ENCODE measurements at regions not wholly inside any gene's neighbourhood (a gene's known extent, or its start where the extent isn't known, plus 50 kb on each side); places are given as distances from the start of the nearest gene placed in this dataset.

GRCh38 chr7:108711611-108712010 is 141.9 kb downstream of the DNAJB9 start:
- Histone ChIP-seq H2AFZ (no peak overlapping the region), H3K27ac (no peak overlapping the region), H3K27me3 (replicated peaks; ENCODE audit: insufficient read depth) (no peaks in the 10 kb centered on the region), H4K20me1 (ENCODE audit: insufficient read depth) (no peaks in the 10 kb centered on the region), H3K9me2 (ENCODE audit: insufficient read depth) (no peaks in the 10 kb centered on the region), H3K4me3 (no peak overlapping the region), H3K9me3 (ENCODE audit: low read depth) (no peaks in the 10 kb centered on the region), H3K4me1 (ENCODE audit: insufficient read depth) (no peaks in the 10 kb centered on the region), H3K79me2 (ENCODE audit: insufficient read depth) (no peaks in the 10 kb centered on the region), H3K9ac (no peak overlapping the region), H3F3A (ENCODE audit: insufficient read depth) (no peaks in the 10 kb centered on the region), H3K4me2 (ENCODE audit: unreplicated experiment) (no peak overlapping the region), H3K36me3 (ENCODE audit: low read depth) (no peaks in the 10 kb centered on the region)
- no peak for TF ChIP-seq EZH2phosphoT487 (IDR thresholded peaks at IDR 0.05; ENCODE audit: insufficient read depth, low read depth)
- no peak for TF ChIP-seq EZH2 (IDR thresholded peaks at IDR 0.05; ENCODE audit: insufficient read depth, poor library complexity, severe bottlenecking)
- in situ Hi-C loops (cut with MboI): no loop called here
- DNase-seq: no peak

GRCh38 chr7:108716783-108717182 is 147.1 kb downstream of the DNAJB9 start:
- H2AFZ ChIP-seq: no peak overlapping the region
- H3K9ac ChIP-seq: no peak overlapping the region
- no peak overlapping the region for H3K4me3 ChIP-seq
- H3K27me3 ChIP-seq (replicated peaks; ENCODE audit: insufficient read depth): no peaks in the 10 kb centered on the region
- no peaks in the 10 kb centered on the region for H4K20me1 ChIP-seq (ENCODE audit: insufficient read depth)
- H3K36me3 ChIP-seq (ENCODE audit: low read depth): no peaks in the 10 kb centered on the region
- no peak overlapping the region for H3K4me2 ChIP-seq (ENCODE audit: unreplicated experiment)
- H3K4me1 ChIP-seq (ENCODE audit: insufficient read depth): no peaks in the 10 kb centered on the region
- H3K79me2 ChIP-seq (ENCODE audit: insufficient read depth): no peaks in the 10 kb centered on the region
- no peaks in the 10 kb centered on the region for H3F3A ChIP-seq (ENCODE audit: insufficient read depth)
- no peaks in the 10 kb centered on the region for H3K9me2 ChIP-seq (ENCODE audit: insufficient read depth)
- H3K9me3 ChIP-seq (ENCODE audit: low read depth): no peaks in the 10 kb centered on the region
- DNase-seq: peak; percentile 1
- H3K27ac ChIP-seq: no peak overlapping the region
- in situ Hi-C loops (cut with MboI): no loop called here
- TF ChIP-seq EZH2 (IDR thresholded peaks at IDR 0.05; ENCODE audit: insufficient read depth, poor library complexity, severe bottlenecking) (no peak), EZH2phosphoT487 (IDR thresholded peaks at IDR 0.05; ENCODE audit: insufficient read depth, low read depth) (no peak)
- WGBS, 2 experiments (ENCODE audit: low coverage in 1 of 2, low lambda C conversion rate in 2 of 2, missing lambda C conversion rate in 2 of 2): 9 to 28% methylated on average over 1 of the region's 1 CpG

GRCh38 chr7:108717781-108718180 is 148.1 kb downstream of the DNAJB9 start:
- Histone ChIP-seq H3F3A (ENCODE audit: insufficient read depth) (no peaks in the 10 kb centered on the region), H3K9me3 (ENCODE audit: low read depth) (no peaks in the 10 kb centered on the region), H3K36me3 (ENCODE audit: low read depth) (no peaks in the 10 kb centered on the region), H3K4me1 (ENCODE audit: insufficient read depth) (no peaks in the 10 kb centered on the region), H3K4me3 (no peak overlapping the region), H4K20me1 (ENCODE audit: insufficient read depth) (no peaks in the 10 kb centered on the region), H3K27me3 (replicated peaks; ENCODE audit: insufficient read depth) (no peaks in the 10 kb centered on the region), H3K79me2 (ENCODE audit: insufficient read depth) (no peaks in the 10 kb centered on the region), H3K9ac (no peak overlapping the region), H3K9me2 (ENCODE audit: insufficient read depth) (no peaks in the 10 kb centered on the region), H3K4me2 (ENCODE audit: unreplicated experiment) (no peak overlapping the region), H2AFZ (no peak overlapping the region), H3K27ac (no peak overlapping the region)
- in situ Hi-C loops (cut with MboI): no loop called here
- DNase-seq: no peak
- no peak for TF ChIP-seq EZH2phosphoT487 (IDR thresholded peaks at IDR 0.05; ENCODE audit: insufficient read depth, low read depth)
- TF ChIP-seq EZH2 (IDR thresholded peaks at IDR 0.05; ENCODE audit: insufficient read depth, poor library complexity, severe bottlenecking): no peak

- no peaks in the 10 kb centered on the region for H3F3A ChIP-seq (ENCODE audit: insufficient read depth)
- no peaks in the 10 kb centered on the region for H3K27me3 ChIP-seq (replicated peaks; ENCODE audit: insufficient read depth)
- no peak overlapping the region for H3K27ac ChIP-seq
- no peak overlapping the region for H3K4me2 ChIP-seq (ENCODE audit: unreplicated experiment)
- no peaks in the 10 kb centered on the region for H3K4me1 ChIP-seq (ENCODE audit: insufficient read depth)
- no peaks in the 10 kb centered on the region for H3K9me2 ChIP-seq (ENCODE audit: insufficient read depth)
- in situ Hi-C loops (cut with MboI): no loop called here
- H3K4me3 ChIP-seq: no peak overlapping the region
- no peak overlapping the region for H3K9ac ChIP-seq
- no peaks in the 10 kb centered on the region for H3K79me2 ChIP-seq (ENCODE audit: insufficient read depth)
- DNase-seq: no peak
- no peaks in the 10 kb centered on the region for H3K36me3 ChIP-seq (ENCODE audit: low read depth)
- H2AFZ ChIP-seq: no peak overlapping the region
- no peak for TF ChIP-seq EZH2 (IDR thresholded peaks at IDR 0.05; ENCODE audit: insufficient read depth, poor library complexity, severe bottlenecking)
- no peak for TF ChIP-seq EZH2phosphoT487 (IDR thresholded peaks at IDR 0.05; ENCODE audit: insufficient read depth, low read depth)
- H3K9me3 ChIP-seq (ENCODE audit: low read depth): no peaks in the 10 kb centered on the region
- H4K20me1 ChIP-seq (ENCODE audit: insufficient read depth): no peaks in the 10 kb centered on the region
These were observed 150.0 kb downstream of the DNAJB9 start for GRCh38 chr7:108719631-108720030.

GRCh38 chr7:108722561-108722960 is 152.9 kb downstream of the DNAJB9 start:
- Histone ChIP-seq H3K9ac (no peak overlapping the region), H3K79me2 (ENCODE audit: insufficient read depth) (no peaks in the 10 kb centered on the region), H3K4me3 (no peak overlapping the region), H3K4me2 (ENCODE audit: unreplicated experiment) (no peak overlapping the region), H3K4me1 (ENCODE audit: insufficient read depth) (no peaks in the 10 kb centered on the region), H3K9me3 (ENCODE audit: low read depth) (no peaks in the 10 kb centered on the region), H2AFZ (no peak overlapping the region), H4K20me1 (ENCODE audit: insufficient read depth) (no peaks in the 10 kb centered on the region), H3K9me2 (ENCODE audit: insufficient read depth) (no peaks in the 10 kb centered on the region), H3K36me3 (ENCODE audit: low read depth) (no peaks in the 10 kb centered on the region), H3F3A (ENCODE audit: insufficient read depth) (no peaks in the 10 kb centered on the region), H3K27me3 (replicated peaks; ENCODE audit: insufficient read depth) (no peaks in the 10 kb centered on the region), H3K27ac (no peak overlapping the region)
- WGBS, 2 experiments (ENCODE audit: low coverage in 1 of 2, low lambda C conversion rate in 2 of 2, missing lambda C conversion rate in 2 of 2): 2 to 7% methylated on average over 1 of the region's 1 CpG
- TF ChIP-seq EZH2phosphoT487 (IDR thresholded peaks at IDR 0.05; ENCODE audit: insufficient read depth, low read depth): no peak
- no peak for TF ChIP-seq EZH2 (IDR thresholded peaks at IDR 0.05; ENCODE audit: insufficient read depth, poor library complexity, severe bottlenecking)
- in situ Hi-C loops (cut with MboI): no loop called here
- DNase-seq: no peak
